Skeletal muscle satellite cell (primary cell): ENCODE measurements at regions not wholly inside any gene's neighbourhood (a gene's known extent, or its start where the extent isn't known, plus 50 kb on each side); places are given as distances from the start of the nearest gene placed in this dataset.

Source experiments
- H3K27me3 ChIP-seq: 2 replicates; pipeline ENCODE4 v1.7.0; 2013; ENCODE audit warnings: low read length; ENCODE audit not compliant: control insufficient read depth, insufficient read depth
- H3K36me3 ChIP-seq: 2 replicates; pipeline ENCODE4 v1.7.0; 2013; ENCODE audit warnings: mild to moderate bottlenecking, control low read depth, low read length; ENCODE audit not compliant: insufficient read depth
- H3K4me1 ChIP-seq: 2 replicates; pipeline ENCODE4 v1.7.0; 2013; ENCODE audit warnings: low read length; ENCODE audit not compliant: control insufficient read depth, insufficient read depth
- H3K4me2 ChIP-seq: 2 replicates; pipeline ENCODE4 v1.7.0; 2013; ENCODE audit warnings: mild to moderate bottlenecking, low read length
- H3K4me3 ChIP-seq: 2 replicates; pipeline ENCODE4 v1.7.0; 2013; ENCODE audit warnings: low read length
- H3K9ac ChIP-seq: 2 replicates; pipeline ENCODE4 v1.7.0; 2013; ENCODE audit warnings: mild to moderate bottlenecking, low read depth, low read length, moderate library complexity
- H3K9me3 ChIP-seq: replicated peaks from 2 replicates; pipeline ENCODE4 v1.7.0; 2013; ENCODE audit warnings: mild to moderate bottlenecking, control low read depth, low read length

- Histone ChIP-seq H3K27me3 (no peaks in the 10 kb centered on the region), H3K9ac (no peak overlapping the region), H3K4me2 (no peak overlapping the region), H3K36me3 (no peaks in the 10 kb centered on the region), H3K9me3 (no peaks in the 10 kb centered on the region), H3K4me3 (no peak overlapping the region), H3K4me1 (peaks cover 9% of the 10 kb centered on the region)
These were observed 72.1 kb upstream of the SEC61G start for GRCh38 chr7:54831046-54831643.

GRCh38 chr7:54831644-54832095 lies 72.7 kb upstream of the SEC61G start:
- H3K4me2 ChIP-seq, result no peak overlapping the region
- H3K4me3 ChIP-seq, result no peak overlapping the region
- H3K9me3 ChIP-seq, result no peaks in the 10 kb centered on the region
- no peak overlapping the region for H3K9ac ChIP-seq
- no peaks in the 10 kb centered on the region for H3K36me3 ChIP-seq
- H3K27me3 ChIP-seq, result no peaks in the 10 kb centered on the region
- peaks cover 9% of the 10 kb centered on the region for H3K4me1 ChIP-seq

GRCh38 chr7:54833001-54833467 lies 74.0 kb upstream of the SEC61G start:
- Histone ChIP-seq H3K4me1 (peaks cover 9% of the 10 kb centered on the region), H3K4me2 (no peak overlapping the region), H3K27me3 (peaks cover 5% of the 10 kb centered on the region), H3K36me3 (no peaks in the 10 kb centered on the region), H3K9me3 (no peaks in the 10 kb centered on the region), H3K9ac (no peak overlapping the region), H3K4me3 (no peak overlapping the region)

GRCh38 chr7:54837168-54837567 lies 78.2 kb upstream of the SEC61G start:
- H3K4me2 ChIP-seq, result no peak overlapping the region
- no peaks in the 10 kb centered on the region for H3K36me3 ChIP-seq
- H3K27me3 ChIP-seq, result peaks cover 5% of the 10 kb centered on the region
- peaks cover 19% of the 10 kb centered on the region for H3K4me1 ChIP-seq
- H3K9ac ChIP-seq, result no peak overlapping the region
- no peak overlapping the region for H3K4me3 ChIP-seq
- H3K9me3 ChIP-seq, result no peaks in the 10 kb centered on the region

GRCh38 chr7:54837761-54838160 lies 78.8 kb upstream of the SEC61G start:
- H3K4me1 ChIP-seq, result peaks cover 25% of the 10 kb centered on the region
- no peak overlapping the region for H3K4me3 ChIP-seq
- no peaks in the 10 kb centered on the region for H3K36me3 ChIP-seq
- H3K27me3 ChIP-seq, result peaks cover 5% of the 10 kb centered on the region
- H3K9ac ChIP-seq, result no peak overlapping the region
- H3K9me3 ChIP-seq, result no peaks in the 10 kb centered on the region
- no peak overlapping the region for H3K4me2 ChIP-seq

- H3K4me3 ChIP-seq, result no peak overlapping the region
These were observed 79.3 kb upstream of the SEC61G start for GRCh38 chr7:54838175-54838910.

DNA sequence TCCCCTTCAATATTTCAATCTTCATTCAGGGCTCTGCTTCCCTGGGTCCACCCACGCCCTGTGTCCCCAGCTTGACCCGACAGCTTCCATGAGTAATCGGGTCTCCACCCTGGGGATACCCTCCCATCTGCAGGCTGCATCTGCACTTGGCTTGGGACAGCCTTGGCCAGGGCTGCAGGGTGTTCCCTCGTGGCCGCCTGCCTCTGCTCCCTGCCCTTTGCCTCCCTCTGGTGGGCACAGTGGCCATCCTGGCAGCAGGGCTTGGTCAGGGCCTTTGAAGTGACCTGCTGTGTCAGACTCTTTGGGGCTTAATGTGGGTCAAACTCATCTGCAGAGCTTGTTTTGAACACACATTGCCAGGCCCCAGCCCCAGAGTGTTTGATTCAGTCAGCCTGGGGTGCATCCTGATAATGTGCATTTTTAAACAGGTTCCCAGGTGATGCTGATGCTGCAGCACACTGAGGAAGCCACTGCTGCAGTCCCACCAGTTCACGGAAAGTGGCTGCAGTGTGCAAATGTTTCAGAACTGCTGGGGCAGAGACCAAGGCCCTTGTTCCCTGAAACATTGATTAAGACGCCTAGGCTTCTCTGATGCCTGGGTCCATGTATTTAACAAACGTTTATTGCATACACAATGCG lies 80.7 kb upstream of the SEC61G start:
- peaks cover 5% of the 10 kb centered on the region for H3K27me3 ChIP-seq
- no peak overlapping the region for H3K9ac ChIP-seq
- no peaks in the 10 kb centered on the region for H3K9me3 ChIP-seq
- H3K36me3 ChIP-seq, result no peaks in the 10 kb centered on the region
- peaks cover 27% of the 10 kb centered on the region for H3K4me1 ChIP-seq
- peak overlapping the region; percentile 41 for H3K4me2 ChIP-seq
- no peak overlapping the region for H3K4me3 ChIP-seq

More at GRCh38 chr7:54838175-54838910, 79.3 kb upstream of the SEC61G start:
- Histone ChIP-seq H3K4me2 (no peak overlapping the region), H3K9ac (no peak overlapping the region), H3K27me3 (peaks cover 5% of the 10 kb centered on the region), H3K4me1 (peaks cover 27% of the 10 kb centered on the region), H3K36me3 (no peaks in the 10 kb centered on the region), H3K9me3 (no peaks in the 10 kb centered on the region)

DNA sequence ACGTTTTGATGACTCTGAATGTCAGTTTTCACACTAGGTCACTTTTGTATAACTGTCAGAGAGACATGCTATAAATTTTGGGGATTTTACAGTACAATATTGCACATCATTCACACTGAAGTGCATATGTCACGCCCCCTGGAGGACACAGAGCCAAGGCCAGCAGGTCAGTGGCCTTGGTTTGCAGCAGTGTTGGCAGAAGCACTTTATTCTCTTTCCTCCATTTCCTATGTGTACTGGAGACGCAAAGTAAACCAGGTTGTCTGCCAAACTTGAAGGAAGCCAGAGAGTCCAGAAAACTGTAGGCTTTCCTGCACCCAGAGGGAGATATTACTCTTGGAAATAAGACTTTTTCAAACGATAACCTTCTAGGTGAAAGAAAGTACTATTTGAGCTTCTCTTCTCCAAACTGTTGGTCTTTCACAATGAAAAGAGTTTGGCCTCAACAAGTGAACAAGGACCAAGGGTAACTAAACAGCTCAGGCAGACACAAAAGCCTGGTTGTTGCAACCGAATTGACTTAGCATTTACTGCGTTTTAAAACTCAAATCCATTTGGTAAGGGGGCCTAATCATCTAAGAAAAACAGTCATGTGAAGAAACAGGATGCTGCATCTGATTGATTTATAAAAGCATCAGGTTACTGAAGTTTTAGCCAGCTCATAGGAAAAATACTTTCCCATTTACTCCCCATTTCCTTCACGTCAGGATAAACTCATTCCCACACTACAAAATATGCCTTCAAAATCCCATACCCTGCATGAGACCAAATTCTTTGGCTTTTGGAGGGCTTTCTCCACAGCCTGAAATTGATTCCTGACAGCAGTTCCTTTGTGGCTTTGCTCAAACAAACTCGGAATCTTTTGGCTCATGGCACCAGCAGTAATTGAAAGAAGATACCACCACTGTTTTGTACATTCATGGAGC lies 83.0 kb upstream of the SEC61G start:
- H3K27me3 ChIP-seq, result peaks cover 2% of the 10 kb centered on the region
- H3K9me3 ChIP-seq, result no peaks in the 10 kb centered on the region
- no peaks in the 10 kb centered on the region for H3K36me3 ChIP-seq
- H3K9ac ChIP-seq, result peak overlapping the region; percentile 49
- H3K4me1 ChIP-seq, result peaks cover 27% of the 10 kb centered on the region
- H3K4me2 ChIP-seq, result peak overlapping the region; percentile 37
- H3K4me3 ChIP-seq, result peak overlapping the region; percentile 2

- no peak overlapping the region for H3K4me3 ChIP-seq
- H3K27me3 ChIP-seq, result no peaks in the 10 kb centered on the region
- no peak overlapping the region for H3K9ac ChIP-seq
- H3K9me3 ChIP-seq, result no peaks in the 10 kb centered on the region
- H3K36me3 ChIP-seq, result no peaks in the 10 kb centered on the region
- no peak overlapping the region for H3K4me2 ChIP-seq
- peaks cover 27% of the 10 kb centered on the region for H3K4me1 ChIP-seq
These were observed 84.9 kb upstream of the SEC61G start for GRCh38 chr7:54843841-54844355.

DNA sequence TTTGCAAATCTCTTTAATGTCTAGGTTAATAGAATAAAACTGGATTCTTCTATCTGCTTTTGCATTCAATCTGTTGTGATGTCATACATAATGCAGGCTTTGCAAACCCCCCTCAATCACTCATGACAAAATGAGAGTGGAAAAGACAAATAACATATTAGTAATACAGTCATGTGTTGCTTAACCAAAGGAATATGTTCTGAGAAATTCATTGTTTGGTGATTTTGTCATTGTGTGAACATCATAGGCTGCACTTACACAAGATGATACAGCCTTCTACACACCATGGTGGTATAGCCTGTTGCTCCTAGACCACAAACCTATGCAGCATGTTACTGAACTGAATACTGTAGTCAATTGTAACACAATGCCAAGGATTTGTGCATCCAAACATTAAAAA lies 87.3 kb upstream of the SEC61G start:
- no peaks in the 10 kb centered on the region for H3K9me3 ChIP-seq
- H3K4me2 ChIP-seq, result no peak overlapping the region
- H3K36me3 ChIP-seq, result no peaks in the 10 kb centered on the region
- H3K9ac ChIP-seq, result no peak overlapping the region
- H3K4me3 ChIP-seq, result no peak overlapping the region
- peaks cover 16% of the 10 kb centered on the region for H3K4me1 ChIP-seq
- H3K27me3 ChIP-seq, result no peaks in the 10 kb centered on the region

DNA sequence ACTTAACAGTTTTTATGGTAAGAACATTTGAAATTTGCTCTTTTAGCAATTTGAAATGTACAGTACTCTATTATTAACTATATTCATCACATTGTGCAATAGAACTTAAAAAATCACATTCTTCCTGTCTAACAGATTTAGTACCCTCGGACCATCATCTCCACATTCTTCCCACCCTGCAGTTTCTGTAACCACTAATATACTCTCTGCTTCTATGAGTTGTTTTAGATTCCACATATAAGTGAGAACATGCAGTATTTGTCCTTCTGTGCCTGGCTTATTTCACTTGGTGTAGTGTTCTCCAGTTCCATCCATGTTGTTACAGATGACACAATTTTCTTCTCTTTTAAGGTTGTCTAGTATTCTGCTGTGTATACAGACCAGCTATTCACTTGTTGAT lies 88.9 kb upstream of the SEC61G start:
- no peak overlapping the region for H3K4me2 ChIP-seq
- H3K9me3 ChIP-seq, result no peaks in the 10 kb centered on the region
- H3K4me1 ChIP-seq, result no peaks in the 10 kb centered on the region
- no peak overlapping the region for H3K9ac ChIP-seq
- no peaks in the 10 kb centered on the region for H3K27me3 ChIP-seq
- no peak overlapping the region for H3K4me3 ChIP-seq
- H3K36me3 ChIP-seq, result no peaks in the 10 kb centered on the region
